Dendritic cell treated with granulocyte-macrophage colony-stimulating factor and Interleukin-4, amounts not matched to agents 40 ng/mL and 50 ng/mL, for 4 days (primary cell): ENCODE measurements at regions not wholly inside any gene's neighbourhood (a gene's known extent, or its start where the extent isn't known, plus 50 kb on each side); places are given as distances from the start of the nearest gene placed in this dataset.

ENCODE experiments used
- H3K27ac Mint-ChIP-seq: one replicate; pipeline ENCODE4 v1.8.0; 2022; ENCODE audit warnings: mild to moderate bottlenecking, mixed read lengths
- H3K27me3 Mint-ChIP-seq: one replicate; pipeline ENCODE4 v1.8.0; 2022; ENCODE audit warnings: mild to moderate bottlenecking, mixed read lengths
- H3K36me3 Mint-ChIP-seq: one replicate; pipeline ENCODE4 v1.8.0; 2022; ENCODE audit warnings: low read depth, mixed read lengths
- H3K4me1 Mint-ChIP-seq: one replicate; pipeline ENCODE4 v1.8.0; 2022; ENCODE audit warnings: low read depth, mixed read lengths
- H3K4me3 Mint-ChIP-seq: one replicate; pipeline ENCODE4 v1.8.0; 2022; ENCODE audit warnings: mild to moderate bottlenecking, moderate library complexity, mixed read lengths
- H3K9me3 Mint-ChIP-seq: one replicate; pipeline ENCODE4 v1.8.0; 2022; ENCODE audit warnings: mixed read lengths
- intact Hi-C: fragments of 100-400 bp; cut with micrococcal nuclease; formaldehyde crosslinking; loops from one replicate; pipeline ENCODE4 v1.15.0; 2022

DNA sequence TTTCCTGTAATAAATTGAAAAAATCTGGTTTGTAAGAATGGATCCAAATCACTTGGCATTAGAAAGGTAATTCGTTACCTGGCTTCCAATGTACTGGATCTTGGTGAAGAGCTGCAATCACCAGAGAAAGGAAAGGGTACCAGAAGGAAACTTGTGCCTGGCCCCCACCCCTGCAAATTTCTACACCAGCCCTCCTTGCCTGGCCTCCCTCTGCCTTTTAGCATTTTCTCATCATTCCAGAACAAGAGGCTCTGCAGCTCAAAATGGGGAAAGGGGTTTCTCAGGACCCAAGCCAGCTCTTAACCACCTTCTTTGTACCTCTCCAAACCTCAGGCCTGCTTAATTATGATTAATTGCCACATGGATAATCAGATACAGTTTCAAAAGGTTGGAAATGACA lies 612.8 kb upstream of the MGMT start:
- no peak overlapping the region for H3K27ac Mint-ChIP-seq
- H3K36me3 Mint-ChIP-seq = no peaks in the 10 kb centered on the region
- no peaks in the 10 kb centered on the region for H3K4me1 Mint-ChIP-seq
- intact Hi-C loops = no loop called here
- no peak overlapping the region for H3K4me3 Mint-ChIP-seq
- H3K27me3 Mint-ChIP-seq = peaks cover 1% of the 10 kb centered on the region
- no peaks in the 10 kb centered on the region for H3K9me3 Mint-ChIP-seq

DNA sequence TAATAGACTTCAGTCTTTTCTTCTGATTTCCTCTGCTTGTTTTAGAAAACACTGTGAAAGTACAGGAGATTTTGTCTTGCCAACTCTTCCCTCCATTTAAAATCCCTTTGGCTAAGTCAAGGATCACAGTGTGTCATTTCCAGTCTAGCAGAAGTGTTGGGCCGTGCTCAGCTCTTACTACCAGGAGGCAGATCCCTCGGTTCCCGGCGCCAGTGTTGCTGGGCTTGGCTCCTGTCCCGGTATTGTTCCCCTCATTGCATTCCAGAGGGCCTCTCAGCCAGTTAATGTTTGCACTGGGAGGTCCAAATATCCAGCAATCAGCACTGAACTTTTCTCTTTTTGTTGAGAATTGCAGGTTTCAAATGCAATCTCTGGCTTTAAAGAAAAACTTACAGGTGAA lies 612.1 kb upstream of the MGMT start:
- H3K4me3 Mint-ChIP-seq = no peak overlapping the region
- no peak overlapping the region for H3K27ac Mint-ChIP-seq
- intact Hi-C loops = no loop called here
- H3K9me3 Mint-ChIP-seq = no peaks in the 10 kb centered on the region
- no peaks in the 10 kb centered on the region for H3K4me1 Mint-ChIP-seq
- H3K36me3 Mint-ChIP-seq = no peaks in the 10 kb centered on the region
- peaks cover 1% of the 10 kb centered on the region for H3K27me3 Mint-ChIP-seq

DNA sequence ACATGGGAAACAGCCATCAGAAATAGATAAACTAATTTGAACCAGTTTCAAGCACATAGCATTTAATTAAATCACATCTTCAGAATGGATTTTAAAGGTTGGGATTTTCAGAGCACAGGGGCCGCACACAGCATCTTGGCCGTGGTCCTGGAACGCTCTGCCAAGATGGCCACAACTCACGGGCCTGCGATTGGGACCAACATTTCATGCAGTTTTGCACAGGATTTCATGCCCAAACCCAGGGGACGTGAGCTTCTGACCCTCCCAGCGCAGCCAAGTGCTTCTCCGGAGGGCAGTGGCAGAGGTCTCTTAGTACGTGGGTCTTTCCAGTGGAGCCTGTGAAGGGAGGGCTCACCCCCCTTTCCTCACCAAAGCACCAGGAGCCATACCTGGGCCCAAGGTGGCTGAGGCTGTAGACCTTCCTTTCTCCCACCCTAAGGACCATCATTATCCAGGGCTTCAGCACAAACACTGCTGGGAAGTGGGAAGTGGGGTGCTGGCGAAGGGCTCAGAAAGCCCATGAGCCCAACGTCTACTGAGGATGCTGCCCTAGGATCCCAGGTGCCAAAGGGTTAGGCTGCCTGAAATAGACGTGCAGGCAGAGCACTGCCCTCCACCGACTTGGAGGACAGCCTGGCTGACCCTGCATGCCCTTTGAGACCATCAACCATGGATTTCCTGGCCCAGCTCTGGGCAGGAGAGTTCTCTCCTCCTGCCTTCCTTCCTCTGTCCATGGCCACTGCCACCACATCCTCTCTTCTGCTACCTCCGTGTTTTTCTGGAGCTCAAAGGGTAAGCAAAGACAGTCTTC lies 611.2 kb upstream of the MGMT start:
- no peaks in the 10 kb centered on the region for H3K27me3 Mint-ChIP-seq
- no peak overlapping the region for H3K4me3 Mint-ChIP-seq
- no peaks in the 10 kb centered on the region for H3K4me1 Mint-ChIP-seq
- no peak overlapping the region for H3K27ac Mint-ChIP-seq
- intact Hi-C loops = no loop called here
- no peaks in the 10 kb centered on the region for H3K9me3 Mint-ChIP-seq
- no peaks in the 10 kb centered on the region for H3K36me3 Mint-ChIP-seq

DNA sequence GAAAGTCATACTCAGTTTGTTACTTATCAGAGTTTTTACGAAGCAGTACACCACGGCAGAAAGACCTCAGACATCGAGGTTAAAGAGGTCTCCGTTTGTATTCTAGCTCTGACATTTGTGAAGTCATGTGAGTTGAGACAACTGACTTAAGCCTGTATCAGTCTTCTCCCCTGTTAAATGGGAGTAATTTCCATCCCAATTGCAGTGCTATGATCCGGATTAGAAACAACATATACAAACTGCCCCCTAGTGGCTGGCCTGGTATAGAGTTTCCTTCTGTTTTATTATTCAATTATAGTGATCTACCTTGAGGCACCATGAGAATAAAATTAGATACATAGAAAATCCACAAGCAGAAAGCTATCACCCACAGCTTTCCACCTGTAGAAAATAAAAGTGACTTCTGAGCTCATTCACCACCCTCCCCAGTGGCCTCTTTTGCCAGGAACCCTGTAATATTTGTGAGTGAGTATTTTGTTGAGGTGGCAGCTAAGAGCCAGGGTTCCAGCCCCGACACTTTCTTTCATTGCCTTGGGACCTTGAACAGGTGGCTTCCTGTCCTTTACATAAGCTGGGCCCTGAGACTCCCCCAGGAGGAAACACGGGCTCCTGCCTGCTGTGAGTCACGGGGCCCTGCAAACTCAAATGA lies 607.2 kb upstream of the MGMT start:
- intact Hi-C loops = no loop called here
- Mint-ChIP-seq H3K9me3 (no peaks in the 10 kb centered on the region), H3K4me1 (no peaks in the 10 kb centered on the region), H3K27me3 (no peaks in the 10 kb centered on the region), H3K4me3 (no peak overlapping the region), H3K36me3 (no peaks in the 10 kb centered on the region), H3K27ac (no peak overlapping the region)

DNA sequence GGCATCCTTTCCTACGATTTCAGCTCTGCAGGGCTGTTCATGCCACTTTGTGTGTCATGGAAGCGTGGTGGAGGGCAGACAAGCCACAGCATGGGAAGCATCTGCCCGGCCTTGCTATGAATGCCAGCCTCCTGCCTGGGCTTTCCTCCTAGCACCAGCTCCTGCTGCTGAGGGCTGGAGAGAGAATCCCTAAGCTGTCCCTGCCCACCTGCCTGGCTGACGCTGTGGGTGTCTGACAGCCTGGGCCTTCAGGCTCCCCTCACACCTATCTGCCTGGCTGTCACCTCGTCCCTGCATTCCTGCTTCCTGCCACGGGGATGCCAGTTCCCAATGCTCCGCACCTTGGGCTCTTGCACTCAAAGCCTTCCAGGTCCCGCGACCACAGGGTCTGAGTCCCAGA lies 606.5 kb upstream of the MGMT start:
- H3K36me3 Mint-ChIP-seq = no peaks in the 10 kb centered on the region
- no peaks in the 10 kb centered on the region for H3K27me3 Mint-ChIP-seq
- no peak overlapping the region for H3K27ac Mint-ChIP-seq
- no peaks in the 10 kb centered on the region for H3K9me3 Mint-ChIP-seq
- no peaks in the 10 kb centered on the region for H3K4me1 Mint-ChIP-seq
- intact Hi-C loops = no loop called here
- H3K4me3 Mint-ChIP-seq = no peak overlapping the region

DNA sequence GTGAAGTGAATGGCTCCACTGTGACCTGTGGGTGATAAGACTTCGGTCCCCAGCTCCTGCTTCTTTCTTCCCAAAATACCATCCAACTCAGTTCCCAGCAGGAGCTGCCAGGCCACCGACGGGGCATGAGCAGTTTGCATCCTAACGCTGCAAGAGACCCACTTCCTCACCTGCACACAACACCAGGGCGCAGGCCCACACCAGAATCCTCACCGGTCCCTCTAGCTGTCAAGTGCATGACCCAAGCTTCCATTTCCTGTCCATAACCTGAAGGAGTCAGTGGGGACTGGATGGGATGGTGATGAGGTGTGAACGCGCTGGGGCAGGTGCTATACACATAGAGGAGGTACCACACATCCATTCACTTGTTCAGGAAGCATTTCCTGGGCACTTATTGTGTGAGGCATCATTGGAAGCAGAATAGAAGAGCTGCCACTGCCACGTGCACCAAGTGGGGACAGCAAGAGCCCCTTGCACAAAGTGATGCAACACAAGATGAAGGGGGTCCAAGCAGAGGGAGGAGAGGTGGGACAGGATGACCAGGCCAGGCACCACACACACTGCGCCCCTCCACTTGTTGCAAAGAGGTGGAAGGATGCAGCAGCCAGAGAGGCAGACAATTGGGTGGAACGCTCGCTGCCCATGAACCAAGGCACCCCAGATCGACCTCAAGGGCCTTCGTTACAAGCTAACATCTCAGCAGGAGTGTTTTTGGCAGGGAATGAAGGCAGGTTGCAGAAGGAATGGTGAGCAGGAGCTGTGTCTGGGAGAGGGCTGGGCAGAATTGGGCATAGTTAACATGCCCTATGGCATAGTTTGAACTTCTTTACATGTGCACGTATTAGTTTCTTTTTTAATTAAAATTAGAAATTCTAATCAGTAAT lies 605.8 kb upstream of the MGMT start:
- H3K36me3 Mint-ChIP-seq = no peaks in the 10 kb centered on the region
- intact Hi-C loops = no loop called here
- no peaks in the 10 kb centered on the region for H3K9me3 Mint-ChIP-seq
- no peak overlapping the region for H3K27ac Mint-ChIP-seq
- no peak overlapping the region for H3K4me3 Mint-ChIP-seq
- no peaks in the 10 kb centered on the region for H3K27me3 Mint-ChIP-seq
- no peaks in the 10 kb centered on the region for H3K4me1 Mint-ChIP-seq

DNA sequence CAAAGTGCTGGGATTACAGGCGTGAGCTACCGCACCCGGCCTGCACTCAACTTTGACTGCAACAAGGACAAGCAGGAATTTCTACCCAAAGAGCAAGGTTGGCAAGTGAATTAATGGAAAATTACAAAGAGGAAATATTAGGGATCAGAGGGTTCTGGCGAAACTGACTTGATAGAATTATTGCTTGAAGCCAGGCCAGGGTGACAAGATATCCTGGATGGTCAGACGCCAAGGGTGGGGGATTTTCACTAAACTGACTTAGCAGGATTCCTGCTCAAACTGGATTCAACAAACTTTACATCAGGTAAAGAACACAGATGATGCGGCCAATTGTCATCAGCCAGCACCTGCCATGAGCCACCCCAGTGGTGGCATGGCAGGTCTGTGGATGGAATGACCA lies 603.6 kb upstream of the MGMT start:
- Mint-ChIP-seq H3K4me1 (no peaks in the 10 kb centered on the region), H3K27ac (no peak overlapping the region), H3K27me3 (no peaks in the 10 kb centered on the region), H3K36me3 (no peaks in the 10 kb centered on the region), H3K9me3 (no peaks in the 10 kb centered on the region), H3K4me3 (no peak overlapping the region)
- intact Hi-C loops = no loop called here

DNA sequence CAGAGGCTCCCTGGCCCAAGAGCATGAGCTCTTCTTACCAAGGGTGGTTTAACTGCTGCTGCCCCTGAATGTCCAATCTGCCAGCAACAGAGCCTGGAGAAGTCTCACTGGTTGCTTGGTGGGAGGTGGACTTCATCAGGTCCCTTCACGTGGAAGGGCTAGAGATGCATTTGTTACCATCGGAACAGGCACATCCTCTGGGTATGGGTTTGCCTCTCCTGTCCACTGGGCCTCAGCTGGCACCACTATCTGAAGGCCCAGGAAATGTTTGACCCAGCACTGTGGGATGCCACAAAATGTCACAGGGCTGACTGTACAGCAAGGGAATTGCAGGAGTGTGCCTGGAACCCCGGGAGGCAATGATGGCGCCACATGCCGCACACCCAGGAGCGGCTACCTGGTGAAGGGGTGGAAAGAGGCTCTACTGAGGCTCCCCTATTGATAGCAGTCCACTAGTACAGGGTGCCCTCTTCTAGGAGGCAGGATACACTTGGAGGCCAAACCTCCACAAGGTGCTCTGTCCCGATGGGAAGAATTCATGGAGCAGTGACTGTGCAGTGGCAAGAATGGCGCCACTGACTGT lies 603.1 kb upstream of the MGMT start:
- no peak overlapping the region for H3K27ac Mint-ChIP-seq
- no peak overlapping the region for H3K4me3 Mint-ChIP-seq
- no peaks in the 10 kb centered on the region for H3K27me3 Mint-ChIP-seq
- intact Hi-C loops = no loop called here
- H3K36me3 Mint-ChIP-seq = no peaks in the 10 kb centered on the region
- no peaks in the 10 kb centered on the region for H3K4me1 Mint-ChIP-seq
- H3K9me3 Mint-ChIP-seq = no peaks in the 10 kb centered on the region

DNA sequence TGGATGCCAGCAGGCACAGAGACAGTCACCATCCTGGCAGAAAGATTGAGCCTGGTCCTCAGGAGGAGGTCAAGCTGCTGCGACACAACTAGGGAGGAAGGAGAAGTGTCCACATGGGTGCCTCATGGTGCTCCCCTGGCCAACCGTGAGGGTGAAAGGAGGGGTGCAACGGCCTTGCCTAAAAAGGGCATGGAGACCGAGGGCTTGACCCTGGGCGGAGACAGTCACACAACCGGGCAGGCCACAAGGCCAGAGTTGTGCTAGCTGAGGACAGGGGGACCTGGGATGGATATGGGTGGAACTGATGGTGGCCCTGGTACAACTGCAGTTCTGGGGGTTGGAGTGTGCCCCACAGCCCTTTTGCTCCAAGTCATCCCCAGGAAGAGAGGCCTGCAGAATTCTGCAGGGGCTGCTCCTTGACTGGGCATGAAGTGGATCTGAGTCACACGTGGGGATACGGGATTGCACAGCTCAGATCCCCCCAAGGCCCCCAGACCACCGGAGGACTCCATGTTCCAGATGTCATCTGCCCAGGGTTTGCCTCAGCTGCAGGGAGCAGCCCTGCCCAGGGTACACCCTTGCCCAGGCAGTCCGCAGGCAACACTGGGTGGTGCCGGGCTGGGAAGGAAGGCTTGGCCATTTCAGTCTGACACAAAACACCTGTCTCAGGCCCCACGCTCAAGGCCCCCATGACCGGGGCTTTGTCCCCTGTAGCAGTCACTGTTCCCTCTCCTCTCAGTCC lies 602.3 kb upstream of the MGMT start:
- Mint-ChIP-seq H3K27ac (no peak overlapping the region), H3K9me3 (no peaks in the 10 kb centered on the region), H3K27me3 (no peaks in the 10 kb centered on the region), H3K4me3 (no peak overlapping the region), H3K4me1 (no peaks in the 10 kb centered on the region), H3K36me3 (no peaks in the 10 kb centered on the region)
- intact Hi-C loops = no loop called here

DNA sequence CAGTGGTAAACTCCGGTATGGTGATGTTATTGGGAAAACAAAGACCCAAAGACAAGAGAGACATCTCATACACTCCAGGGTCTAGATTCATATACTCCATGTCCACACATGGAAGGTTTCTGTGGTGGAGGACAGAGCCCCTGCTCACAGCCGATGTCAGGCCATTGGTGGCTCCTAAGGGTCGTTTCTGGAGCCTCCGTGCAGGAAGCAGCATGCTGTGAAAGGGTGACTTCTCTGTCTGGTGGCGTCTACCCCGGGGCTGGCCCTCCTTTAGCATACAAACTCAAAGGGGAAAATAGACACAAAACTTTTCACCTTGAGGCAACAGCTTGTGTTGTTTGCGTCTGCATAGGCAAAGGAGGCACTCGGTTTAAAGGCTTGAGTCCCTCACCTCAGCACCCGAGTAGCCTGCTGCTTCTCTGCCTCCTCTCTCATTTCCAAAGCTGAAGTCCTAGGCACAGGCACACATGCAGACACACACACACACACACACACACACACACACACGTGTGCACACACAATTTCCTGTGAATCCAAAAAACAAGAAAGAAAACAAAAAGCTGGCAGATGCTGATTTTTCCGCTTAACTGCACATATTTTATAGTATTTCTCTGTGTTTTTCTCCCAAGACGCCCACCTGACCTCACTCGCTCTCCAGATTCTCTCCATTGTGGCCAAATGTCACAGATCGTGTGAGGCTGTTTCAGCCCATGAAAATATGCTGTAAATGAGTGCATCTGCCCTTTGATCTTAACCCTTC lies 601.4 kb upstream of the MGMT start:
- H3K9me3 Mint-ChIP-seq = no peaks in the 10 kb centered on the region
- no peak overlapping the region for H3K4me3 Mint-ChIP-seq
- no peaks in the 10 kb centered on the region for H3K4me1 Mint-ChIP-seq
- H3K36me3 Mint-ChIP-seq = no peaks in the 10 kb centered on the region
- intact Hi-C loops = no loop called here
- H3K27ac Mint-ChIP-seq = no peak overlapping the region
- H3K27me3 Mint-ChIP-seq = no peaks in the 10 kb centered on the region

DNA sequence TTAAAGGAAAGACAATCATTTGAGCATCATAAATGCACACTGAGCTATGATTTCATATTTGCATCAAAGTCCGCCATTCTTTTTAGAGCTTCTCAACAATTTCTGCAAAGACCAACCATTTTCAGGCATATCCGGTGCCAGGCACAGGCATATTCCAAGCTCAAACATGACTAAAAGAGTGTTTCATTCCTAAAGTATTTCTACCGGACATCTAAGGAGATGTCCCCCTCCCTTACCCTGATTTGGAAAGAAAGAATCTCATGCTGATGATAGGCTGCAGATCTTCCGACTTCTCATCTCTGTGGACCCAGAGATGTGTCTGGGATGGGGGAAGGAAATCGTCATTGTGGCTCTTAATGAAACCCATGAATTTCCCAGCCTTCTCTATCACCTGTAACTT lies 600.5 kb upstream of the MGMT start:
- Mint-ChIP-seq H3K9me3 (no peaks in the 10 kb centered on the region), H3K27me3 (no peaks in the 10 kb centered on the region), H3K4me1 (no peaks in the 10 kb centered on the region), H3K27ac (no peak overlapping the region), H3K36me3 (no peaks in the 10 kb centered on the region), H3K4me3 (no peak overlapping the region)
- intact Hi-C loops = no loop called here

DNA sequence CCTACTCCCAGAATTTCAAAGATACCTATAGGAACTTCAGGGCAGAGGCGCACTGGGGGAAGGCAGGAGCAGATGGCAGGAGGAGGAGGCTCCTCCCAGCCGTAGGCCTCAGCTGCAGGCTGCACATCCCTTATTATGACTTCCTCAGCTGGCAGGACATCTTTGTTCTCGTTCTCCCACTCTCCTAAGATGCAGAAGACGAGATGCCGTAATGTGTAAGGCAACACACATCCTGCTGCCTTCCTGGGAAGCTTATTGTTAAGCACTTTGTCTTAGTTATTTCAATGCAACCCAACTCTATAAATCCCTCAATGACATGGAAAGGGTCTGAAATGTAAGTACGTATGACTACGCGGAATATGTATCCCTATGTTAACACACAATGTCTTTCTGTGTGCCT lies 599.8 kb upstream of the MGMT start:
- Mint-ChIP-seq H3K9me3 (no peaks in the 10 kb centered on the region), H3K36me3 (no peaks in the 10 kb centered on the region), H3K27ac (no peak overlapping the region), H3K4me1 (no peaks in the 10 kb centered on the region), H3K4me3 (no peak overlapping the region), H3K27me3 (no peaks in the 10 kb centered on the region)
- intact Hi-C loops = no loop called here

DNA sequence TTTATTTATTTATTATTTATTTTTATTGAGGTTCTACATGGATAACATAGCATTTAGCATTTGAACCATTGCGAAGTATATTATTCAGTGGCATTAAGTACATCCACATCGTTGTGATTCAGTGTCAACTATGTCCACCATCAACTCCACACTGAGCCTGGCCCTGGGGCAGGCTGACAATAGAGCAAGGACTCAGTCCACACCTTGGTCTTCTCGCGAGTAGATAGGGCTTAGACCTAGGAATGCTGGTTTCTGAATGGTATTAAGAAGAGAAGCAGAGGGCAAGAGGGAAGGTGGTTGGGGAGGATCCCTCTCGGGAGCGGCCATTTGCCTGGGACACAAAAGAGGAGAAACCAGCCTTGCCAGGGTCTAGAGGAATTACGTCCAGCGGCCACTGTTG lies 599.2 kb upstream of the MGMT start:
- Mint-ChIP-seq H3K4me3 (no peak overlapping the region), H3K27ac (no peak overlapping the region), H3K4me1 (no peaks in the 10 kb centered on the region), H3K27me3 (no peaks in the 10 kb centered on the region), H3K36me3 (no peaks in the 10 kb centered on the region), H3K9me3 (no peaks in the 10 kb centered on the region)
- intact Hi-C loops = no loop called here
